ENCODE measurements at regions not wholly inside any gene's neighbourhood (a gene's known extent, or its start where the extent isn't known, plus 50 kb on each side); places are given as distances from the start of the nearest gene placed in this dataset.

DNA sequence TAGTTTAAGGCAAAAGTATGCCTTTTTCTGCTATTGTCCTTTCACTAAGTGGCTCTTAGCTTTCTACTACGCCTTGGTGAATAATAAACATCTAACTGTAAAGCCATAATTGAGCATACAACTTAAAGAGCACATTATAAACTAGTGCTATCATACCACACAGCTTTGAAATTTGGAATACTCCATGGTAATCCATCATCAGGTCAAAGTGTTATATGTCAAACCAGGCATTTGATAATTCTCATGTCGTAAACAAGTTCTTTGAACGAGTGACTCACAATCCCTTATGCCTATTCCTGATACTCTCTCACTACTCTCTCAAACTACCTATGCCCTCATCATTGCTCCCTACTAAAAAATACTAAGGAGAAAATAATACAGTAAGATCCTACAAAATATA, 60.3 kb upstream of the FMN2 start:
- TF ChIP-seq, protein P1, sequence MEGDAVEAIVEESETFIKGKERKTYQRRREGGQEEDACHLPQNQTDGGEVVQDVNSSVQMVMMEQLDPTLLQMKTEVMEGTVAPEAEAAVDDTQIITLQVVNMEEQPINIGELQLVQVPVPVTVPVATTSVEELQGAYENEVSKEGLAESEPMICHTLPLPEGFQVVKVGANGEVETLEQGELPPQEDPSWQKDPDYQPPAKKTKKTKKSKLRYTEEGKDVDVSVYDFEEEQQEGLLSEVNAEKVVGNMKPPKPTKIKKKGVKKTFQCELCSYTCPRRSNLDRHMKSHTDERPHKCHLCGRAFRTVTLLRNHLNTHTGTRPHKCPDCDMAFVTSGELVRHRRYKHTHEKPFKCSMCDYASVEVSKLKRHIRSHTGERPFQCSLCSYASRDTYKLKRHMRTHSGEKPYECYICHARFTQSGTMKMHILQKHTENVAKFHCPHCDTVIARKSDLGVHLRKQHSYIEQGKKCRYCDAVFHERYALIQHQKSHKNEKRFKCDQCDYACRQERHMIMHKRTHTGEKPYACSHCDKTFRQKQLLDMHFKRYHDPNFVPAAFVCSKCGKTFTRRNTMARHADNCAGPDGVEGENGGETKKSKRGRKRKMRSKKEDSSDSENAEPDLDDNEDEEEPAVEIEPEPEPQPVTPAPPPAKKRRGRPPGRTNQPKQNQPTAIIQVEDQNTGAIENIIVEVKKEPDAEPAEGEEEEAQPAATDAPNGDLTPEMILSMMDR (conservative IDR thresholded peaks at IDR 0.05; ENCODE audit: low read length) = no peak
- no peak for TF ChIP-seq EZH2phosphoT487 (IDR thresholded peaks at IDR 0.05; ENCODE audit: borderline replicate concordance, low read depth, low read length)

All from OCI-LY7 (cell line).